Hepatocyte (in vitro differentiated cells): ENCODE measurements at regions not wholly inside any gene's neighbourhood (a gene's known extent, or its start where the extent isn't known, plus 50 kb on each side); places are given as distances from the start of the nearest gene placed in this dataset.

Experiments used
- CTCF ChIP-seq: fragments of 200-600 bp; sonication (generic); IDR thresholded peaks from 2 replicates; pipeline ENCODE4 v1.5.1; 2016; ENCODE audit warnings: antibody characterized with exemption, mild to moderate bottlenecking; ENCODE audit not compliant: poor library complexity
- EZH2phosphoT487 ChIP-seq: fragments of 200-600 bp; sonication (generic); IDR thresholded peaks from one replicate; pipeline ENCODE4 v1.6.1; 2018; ENCODE audit warnings: antibody characterized with exemption, mild to moderate bottlenecking, low read depth, moderate library complexity; ENCODE audit not compliant: unreplicated experiment, severe bottlenecking

GRCh38 chr6:51553246-51554015, 534.0 kb downstream of the PKHD1 start:
- TF ChIP-seq EZH2phosphoT487 (no peak), CTCF (no peak)
